GM23338 (cell line): ENCODE measurements at regions not wholly inside any gene's neighbourhood (a gene's known extent, or its start where the extent isn't known, plus 50 kb on each side); places are given as distances from the start of the nearest gene placed in this dataset.

Experiments used
- ATAC-seq: fragments of 200-7000 bp; cut with Tn5 transposase; 3 replicates; pipeline ENCODE4 v1.9.1; 2020
- DNase-seq: peaks from one replicate; pipeline ENCODE4 v3.0.0-alpha.2; 2015; ENCODE audit warnings: low spot score
- H2AFZ ChIP-seq: fragments of 200-600 bp; sonication (generic); 2 replicates; pipeline ENCODE4 v1.8.0; 2016; ENCODE audit warnings: antibody characterized with exemption, mild to moderate bottlenecking, moderate library complexity
- H3F3A ChIP-seq: fragments of 200-600 bp; sonication (generic); replicated peaks from 2 replicates; pipeline ENCODE4 v1.8.0; 2017; ENCODE audit warnings: antibody characterized with exemption, mixed run types, low read depth
- H3K27ac ChIP-seq: fragments of 200-600 bp; sonication (generic); 2 replicates; pipeline ENCODE4 v1.6.1; 2016; ENCODE audit warnings: low read depth
- H3K27me3 ChIP-seq: fragments of 200-600 bp; sonication (generic); 2 replicates; pipeline ENCODE4 v1.8.0; 2016; ENCODE audit warnings: mild to moderate bottlenecking, mixed run types, moderate library complexity; ENCODE audit not compliant: insufficient read depth
- H3K36me3 ChIP-seq: fragments of 200-600 bp; sonication (generic); 2 replicates; pipeline ENCODE4 v1.8.0; 2016; ENCODE audit warnings: mild to moderate bottlenecking; ENCODE audit not compliant: insufficient read depth
- H3K4me1 ChIP-seq: fragments of 200-600 bp; sonication (generic); 2 replicates; pipeline ENCODE4 v1.8.0; 2016; ENCODE audit warnings: mild to moderate bottlenecking, moderate library complexity; ENCODE audit not compliant: insufficient read depth
- H3K4me2 ChIP-seq: fragments of 200-600 bp; sonication (generic); 2 replicates; pipeline ENCODE4 v1.7.1; 2017; ENCODE audit warnings: mixed run types
- H3K4me3 ChIP-seq: fragments of 200-600 bp; sonication (generic); 2 replicates; pipeline ENCODE4 v1.6.1; 2016; ENCODE audit warnings: mixed run types
- H3K79me2 ChIP-seq: fragments of 200-600 bp; sonication (generic); replicated peaks from 2 replicates; pipeline ENCODE4 v1.8.0; 2017; ENCODE audit warnings: mild to moderate bottlenecking; ENCODE audit not compliant: insufficient read depth
- H3K9me2 ChIP-seq: fragments of 200-600 bp; sonication (generic); 2 replicates; pipeline ENCODE4 v1.8.0; 2017; ENCODE audit not compliant: insufficient read depth
- H4K20me1 ChIP-seq: fragments of 200-600 bp; sonication (generic); replicated peaks from 2 replicates; pipeline ENCODE4 v1.8.0; 2017; ENCODE audit warnings: mild to moderate bottlenecking; ENCODE audit not compliant: insufficient read depth
- H3K27ac Mint-ChIP-seq: 2 replicates; pipeline ENCODE4 v1.8.0; 2020; ENCODE audit warnings: inconsistent platforms, mild to moderate bottlenecking, moderate library complexity, mixed read lengths
- H3K27me3 Mint-ChIP-seq: 3 replicates; pipeline ENCODE4 v1.8.0; 2022; ENCODE audit warnings: low read depth, mild to moderate bottlenecking, moderate library complexity, mixed read lengths, inconsistent platforms; ENCODE audit not compliant: insufficient read depth, poor library complexity
- H3K36me3 Mint-ChIP-seq: 3 replicates; pipeline ENCODE4 v1.8.0; 2021; ENCODE audit warnings: low read depth, mild to moderate bottlenecking, inconsistent platforms, moderate library complexity, mixed read lengths
- H3K4me1 Mint-ChIP-seq: 3 replicates; pipeline ENCODE4 v1.8.0; 2020; ENCODE audit warnings: mild to moderate bottlenecking, inconsistent platforms, mixed read lengths
- H3K4me3 Mint-ChIP-seq: 3 replicates; pipeline ENCODE4 v1.8.0; 2021; ENCODE audit warnings: moderate library complexity, mild to moderate bottlenecking, inconsistent platforms, mixed read lengths
- H3K9me3 Mint-ChIP-seq: 3 replicates; pipeline ENCODE4 v1.8.0; 2020; ENCODE audit warnings: moderate library complexity, mild to moderate bottlenecking, inconsistent platforms, mixed read lengths
- CREB1 ChIP-seq: fragments of 250-450 bp; sonication (Bioruptor Pico); IDR thresholded peaks from 2 replicates; pipeline ENCODE4 v1.5.0; 2020; ENCODE audit warnings: low read depth, mild to moderate bottlenecking, moderate library complexity
- ETS1 ChIP-seq: IDR thresholded peaks from 2 replicates; pipeline ENCODE4 v1.6.1; 2016; ENCODE audit warnings: antibody characterized with exemption
- EZH2 ChIP-seq: fragments of 200-600 bp; sonication (generic); IDR thresholded peaks from one replicate; pipeline ENCODE4 v1.8.0; 2017; ENCODE audit warnings: antibody characterized with exemption, mild to moderate bottlenecking, low read depth; ENCODE audit not compliant: unreplicated experiment
- EZH2phosphoT487 ChIP-seq: fragments of 200-600 bp; sonication (generic); IDR thresholded peaks from one replicate; pipeline ENCODE4 v1.8.1; 2018; ENCODE audit warnings: antibody characterized with exemption; ENCODE audit not compliant: unreplicated experiment
- NANOG ChIP-seq: IDR thresholded peaks from 2 replicates; pipeline ENCODE4 v1.6.1; 2016; ENCODE audit warnings: antibody characterized with exemption, borderline replicate concordance
- POLR2AphosphoS5 ChIP-seq: IDR thresholded peaks from 2 replicates; pipeline ENCODE4 v1.6.1; 2016; ENCODE audit warnings: antibody characterized with exemption, low read depth
- REST ChIP-seq: IDR thresholded peaks from one replicate; pipeline ENCODE4 v1.6.1; 2018; ENCODE audit warnings: antibody characterized with exemption; ENCODE audit not compliant: unreplicated experiment
- STAT1 ChIP-seq: IDR thresholded peaks from one replicate; pipeline ENCODE4 v1.6.1; 2016; ENCODE audit warnings: antibody characterized with exemption; ENCODE audit not compliant: unreplicated experiment
- ZNF331 ChIP-seq: fragments of 250-450 bp; sonication (Bioruptor Pico); IDR thresholded peaks from 2 replicates; pipeline ENCODE4 v1.5.0; 2020; ENCODE audit warnings: low read depth, mild to moderate bottlenecking, moderate library complexity
- ZNF462 ChIP-seq: fragments of 250-450 bp; sonication (Bioruptor Pico); IDR thresholded peaks from 2 replicates; pipeline ENCODE4 v1.5.0; 2020; ENCODE audit warnings: mild to moderate bottlenecking, moderate library complexity

GRCh38 chr12:60075091-60075490 is 479.3 kb downstream of the SLC16A7 start:
- no peaks in the 10 kb centered on the region for H3K9me2 ChIP-seq
- Mint-ChIP-seq H3K27me3 (no peaks in the 10 kb centered on the region), H3K36me3 (no peaks in the 10 kb centered on the region), H3K4me1 (peaks cover 10% of the 10 kb centered on the region; the same call in 2 of the 3 replicates), H3K27ac (no peak overlapping the region), H3K4me3 (no peak overlapping the region), H3K9me3 (no peaks in the 10 kb centered on the region)
- no peak overlapping the region for H3K4me2 ChIP-seq
- H4K20me1 ChIP-seq: no peaks in the 10 kb centered on the region
- no peaks in the 10 kb centered on the region for H3K79me2 ChIP-seq
- no peak overlapping the region for H2AFZ ChIP-seq
- TF ChIP-seq POLR2AphosphoS5 (no peak), STAT1 (no peak), CREB1 (no peak)
- no peak for DNase-seq
- H3F3A ChIP-seq: no peaks in the 10 kb centered on the region
- ATAC-seq: no peak
- H3K27ac ChIP-seq: no peak overlapping the region
- no peaks in the 10 kb centered on the region for H3K36me3 ChIP-seq
- H3K4me1 ChIP-seq: peaks cover 11% of the 10 kb centered on the region
- no peak overlapping the region for H3K4me3 ChIP-seq
- no peaks in the 10 kb centered on the region for H3K27me3 ChIP-seq

GRCh38 chr12:60078026-60078425 is 482.2 kb downstream of the SLC16A7 start:
- ATAC-seq: no peak
- H3K9me3 Mint-ChIP-seq: no peaks in the 10 kb centered on the region; the same call in 2 of the 3 replicates
- no peak overlapping the region for H3K27ac Mint-ChIP-seq
- Histone ChIP-seq H3K4me3 (no peak overlapping the region), H3K79me2 (no peaks in the 10 kb centered on the region), H3K9me2 (0 out of 2 replicates have a peak, but pooled peaks cover 2% of the 10 kb centered on the region), H3K4me2 (no peak overlapping the region), H2AFZ (no peak overlapping the region), H3K27me3 (no peaks in the 10 kb centered on the region), H3F3A (no peaks in the 10 kb centered on the region), H4K20me1 (no peaks in the 10 kb centered on the region), H3K27ac (no peak overlapping the region), H3K36me3 (no peaks in the 10 kb centered on the region), H3K4me1 (peaks cover 3% of the 10 kb centered on the region)
- peaks cover 9% of the 10 kb centered on the region; the same call in 2 of the 3 replicates for H3K4me1 Mint-ChIP-seq
- DNase-seq: no peak
- no peaks in the 10 kb centered on the region for H3K27me3 Mint-ChIP-seq
- H3K4me3 Mint-ChIP-seq: no peak overlapping the region
- no peaks in the 10 kb centered on the region for H3K36me3 Mint-ChIP-seq
- TF ChIP-seq REST: no peak
- no peak for TF ChIP-seq EZH2
- no peak for TF ChIP-seq NANOG
- no peak for TF ChIP-seq EZH2phosphoT487
- TF ChIP-seq ETS1: no peak
- TF ChIP-seq ZNF331 (CRISPR knock-in tag): no peak
- no peak for TF ChIP-seq POLR2AphosphoS5
- no peak for TF ChIP-seq STAT1
- no peak for TF ChIP-seq ZNF462 (CRISPR knock-in tag)
- TF ChIP-seq CREB1: no peak
